HepG2 (cell line): ENCODE measurements at regions not wholly inside any gene's neighbourhood (a gene's known extent, or its start where the extent isn't known, plus 50 kb on each side); places are given as distances from the start of the nearest gene placed in this dataset.

Source experiments
- ATAC-seq: fragments of 200-7000 bp; cut with Tn5 transposase; 3 replicates; pipeline ENCODE4 v1.9.1; 2020; ENCODE audit warnings: mild to moderate bottlenecking, moderate library complexity
- BruUV-seq: library from RNA; stranded (reverse); fragments of 400-500 nt; replicated peaks from 2 replicates; lab custom pipeline; 2021; lab: Mats Ljungman, UMichigan
- CTCF ChIA-PET: fragments of 300-600 bp; formaldehyde crosslinking; extraction: SDS; loops from one replicate; lab custom pipeline; 2021; ENCODE audit warnings: low total read pairs, inconsistent platforms, low intra/inter-chr PET ratio; lab: Yijun Ruan, JAX
- POLR2A ChIA-PET: fragments of 350-600 bp; sonication (Branson Sonifier 250); formaldehyde crosslinking; loops from one replicate; lab custom pipeline; 2020; ENCODE audit warnings: antibody characterized with exemption, inconsistent platforms; lab: Yijun Ruan, JAX
- DNase-seq: peaks from one replicate; pipeline ENCODE4 v3.0.0-alpha.2; 2015; ENCODE audit warnings: low spot score
- FAIRE-seq: peaks from 3 replicates; lab custom pipeline; 2011; peaks lifted over from hg19 to GRCh38; lab: Jason Lieb, UNC
- H2AFZ ChIP-seq: one replicate; pipeline ENCODE4 v1.6.1; 2011; ENCODE audit warnings: low read length, inconsistent platforms
- H3K27ac ChIP-seq: fragments of 300-600 bp; 3 replicates; pipeline ENCODE4 v1.8.0; 2011; ENCODE audit warnings: mixed run types, mild to moderate bottlenecking, mixed read lengths, low read length, inconsistent platforms; ENCODE audit not compliant: insufficient read depth; ENCODE audit errors: extremely low read length
- H3K27me3 ChIP-seq, 2 experiments: fragments of 200-600 bp in 1 of 2; 2 replicates in 1 of 2; 3 replicates in 1 of 2; pipeline versions ENCODE4 v1.6.0 to v1.8.0; 2011; ENCODE audit warnings: low read length in 2 of 2, mild to moderate bottlenecking in 2 of 2, moderate library complexity in 2 of 2, inconsistent platforms in 1 of 2; ENCODE audit not compliant: insufficient read depth in 2 of 2, control insufficient read depth in 1 of 2
- H3K36me3 ChIP-seq, 2 experiments: fragments of 200-600 bp in 1 of 2; replicated peaks in 1 of 2; 2 replicates in 1 of 2; 3 replicates in 1 of 2; pipeline versions ENCODE4 v1.5.1 to v1.8.0; 2011; ENCODE audit warnings: low read length in 2 of 2, inconsistent platforms in 1 of 2; ENCODE audit not compliant: insufficient read depth in 2 of 2, control insufficient read depth in 1 of 2
- H3K4me1 ChIP-seq: 2 replicates; pipeline ENCODE4 v1.5.1; 2012; ENCODE audit warnings: low read length, inconsistent platforms; ENCODE audit not compliant: insufficient read depth
- H3K4me2 ChIP-seq: 2 replicates; pipeline ENCODE4 v1.6.0; 2011; ENCODE audit warnings: low read depth, low read length, inconsistent platforms
- H3K4me3 ChIP-seq, 3 experiments: fragments of 200-600 bp in 1 of 3; sonication (generic), shearing (Covaris generic) in 1 of 3; replicated peaks in 1 of 3; 2 replicates each; pipeline ENCODE4 v1.5.1; 2011 to 2016; ENCODE audit warnings: low read length in 3 of 3, inconsistent platforms in 2 of 3, low read depth in 2 of 3, mild to moderate bottlenecking in 2 of 3, control low read depth in 1 of 3, mixed read lengths in 1 of 3; ENCODE audit not compliant: insufficient read depth in 1 of 3
- H3K79me2 ChIP-seq: one replicate; pipeline ENCODE4 v1.6.1; 2011; ENCODE audit warnings: low read length, inconsistent platforms; ENCODE audit not compliant: insufficient read depth
- H3K9ac ChIP-seq: 2 replicates; pipeline ENCODE4 v1.6.0; 2011; ENCODE audit warnings: mild to moderate bottlenecking, low read depth, low read length, inconsistent platforms; ENCODE audit not compliant: insufficient read depth
- H3K9me3 ChIP-seq: 2 replicates; pipeline ENCODE4 v1.5.1; 2012; ENCODE audit warnings: mild to moderate bottlenecking, low read length
- H4K20me1 ChIP-seq: 2 replicates; pipeline ENCODE4 v1.6.0; 2011; ENCODE audit warnings: inconsistent platforms, mild to moderate bottlenecking, low read length, moderate library complexity; ENCODE audit not compliant: insufficient read depth
- AFF4 ChIP-seq: sonication (generic); formaldehyde crosslinking; IDR thresholded peaks from 2 replicates; pipeline ENCODE4 v1.4.0; 2020; ENCODE audit warnings: missing genetic modification reagents
- KLF15 ChIP-seq: sonication (generic); formaldehyde crosslinking; IDR thresholded peaks from 2 replicates; pipeline ENCODE4 v1.8.1; 2023; ENCODE audit warnings: borderline replicate concordance, mild to moderate bottlenecking, inconsistent platforms, missing genetic modification reagents, mixed read lengths
- MBD4 ChIP-seq: IDR thresholded peaks from 2 replicates; pipeline ENCODE4 v1.6.1; 2012; ENCODE audit warnings: low read length, inconsistent platforms, borderline replicate concordance
- MLLT10 ChIP-seq: sonication (generic); formaldehyde crosslinking; IDR thresholded peaks from 2 replicates; pipeline ENCODE4 v1.4.0; 2020; ENCODE audit warnings: missing genetic modification reagents
- SMARCE1 ChIP-seq: fragments of 450-650 bp; IDR thresholded peaks from 2 replicates; pipeline ENCODE4 v1.6.1; 2017; ENCODE audit warnings: borderline replicate concordance
- ZFAT ChIP-seq: sonication (generic); formaldehyde crosslinking; conservative IDR thresholded peaks from 2 replicates; pipeline ENCODE4 v1.8.1; 2023; ENCODE audit warnings: missing genetic modification reagents, inconsistent platforms
- ZFP36L1 ChIP-seq: sonication (generic); formaldehyde crosslinking; IDR thresholded peaks from 2 replicates; pipeline ENCODE4 v1.8.0; 2022; ENCODE audit warnings: mild to moderate bottlenecking, missing genetic modification reagents, moderate library complexity
- ZNF10 ChIP-seq: sonication (generic); formaldehyde crosslinking; IDR thresholded peaks from 2 replicates; pipeline ENCODE4 v1.4.0; 2020; ENCODE audit warnings: mild to moderate bottlenecking, low read depth, missing genetic modification reagents, borderline replicate concordance
- ZNF282 ChIP-seq: fragments of 450-650 bp; IDR thresholded peaks from 2 replicates; pipeline ENCODE4 v1.6.1; 2018; ENCODE audit not compliant: partially characterized antibody
- ZNF296 ChIP-seq: sonication (generic); formaldehyde crosslinking; conservative IDR thresholded peaks from 2 replicates; pipeline ENCODE4 v1.5.0; 2020; ENCODE audit warnings: mild to moderate bottlenecking, missing genetic modification reagents
- ZNF382 ChIP-seq: sonication (generic); formaldehyde crosslinking; IDR thresholded peaks from 2 replicates; pipeline ENCODE4 v1.5.0; 2020; ENCODE audit warnings: missing genetic modification reagents, mild to moderate bottlenecking, borderline replicate concordance
- ZNF484 ChIP-seq: sonication (generic); formaldehyde crosslinking; IDR thresholded peaks from 2 replicates; pipeline ENCODE4 v1.5.1; 2020; ENCODE audit warnings: mild to moderate bottlenecking, low read depth, missing genetic modification reagents, borderline replicate concordance
- WGBS: methylation state at CpG from one replicate; pipeline ENCODE4 v1.1.6; 2017; ENCODE audit warnings: low lambda C conversion rate; 5-methylcytosine and 5-hydroxymethylcytosine counted together
- in situ Hi-C: cut with HindIII; loops from 2 replicates; pipeline ENCODE4 v1.10.0; 2017; ENCODE audit warnings: low pct_unique_long_range_greater_than_20kb; ENCODE audit not compliant: extremely low pct_ligation_motif_present
- intact Hi-C: fragments of 100-400 bp; cut with micrococcal nuclease; formaldehyde crosslinking; loops from one replicate; pipeline ENCODE4 v1.10.0; 2022; ENCODE audit not compliant: unreplicated experiment
- TF ChIP-seq, protein P1 (sequence below): sonication (generic); formaldehyde crosslinking; IDR thresholded peaks from 2 replicates; pipeline ENCODE4 v1.4.0; 2020; ENCODE audit warnings: missing genetic modification reagents
- TF ChIP-seq, protein P2 (sequence below): sonication (generic); formaldehyde crosslinking; IDR thresholded peaks from 2 replicates; pipeline ENCODE4 v1.4.0; 2020; ENCODE audit warnings: missing genetic modification reagents

DNA sequence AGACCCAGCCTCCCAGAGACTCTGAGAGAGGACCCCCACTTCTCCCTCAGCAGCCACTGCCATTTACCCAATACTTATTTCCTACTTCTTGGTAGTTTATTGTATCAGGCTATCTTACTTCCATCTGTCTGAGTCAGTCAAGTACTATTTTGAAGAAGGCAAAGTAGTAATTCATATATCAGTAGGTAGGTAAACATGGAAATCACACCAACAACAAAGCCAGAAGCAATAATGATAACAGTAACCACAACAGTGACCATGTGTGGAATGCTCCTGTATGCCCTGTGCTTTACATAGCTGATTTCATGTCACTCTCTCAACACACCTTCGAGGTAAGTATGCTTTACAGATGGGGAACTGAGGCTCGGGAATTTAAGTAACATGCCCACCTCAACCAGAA, 173.0 kb downstream of the BCL11A start:
- DNase-seq (no peak), FAIRE-seq (no peak), ATAC-seq (no peak)
- in situ Hi-C loops = no loop called here
- Histone ChIP-seq H3K79me2 (no peaks in the 10 kb centered on the region), H3K9me3 (no peaks in the 10 kb centered on the region), H3K4me2 (no peak overlapping the region), H3K27me3 (no peaks in the 10 kb centered on the region; a peak in 1 of 5 replicates), H3K4me1 (no peaks in the 10 kb centered on the region), H3K4me3 (no peak overlapping the region), H4K20me1 (no peaks in the 10 kb centered on the region), H3K36me3 (no peaks in the 10 kb centered on the region), H3K9ac (no peak overlapping the region), H2AFZ (no peak overlapping the region), H3K27ac (no peak overlapping the region)
- ChIA-PET POLR2A (no interaction called here), CTCF (no interaction called here)
- 8% methylated on average over 2 of the region's 2 CpGs for WGBS
- no TSS peak for BruUV-seq
- intact Hi-C loops = no loop called here
- TF ChIP-seq, protein P1, sequence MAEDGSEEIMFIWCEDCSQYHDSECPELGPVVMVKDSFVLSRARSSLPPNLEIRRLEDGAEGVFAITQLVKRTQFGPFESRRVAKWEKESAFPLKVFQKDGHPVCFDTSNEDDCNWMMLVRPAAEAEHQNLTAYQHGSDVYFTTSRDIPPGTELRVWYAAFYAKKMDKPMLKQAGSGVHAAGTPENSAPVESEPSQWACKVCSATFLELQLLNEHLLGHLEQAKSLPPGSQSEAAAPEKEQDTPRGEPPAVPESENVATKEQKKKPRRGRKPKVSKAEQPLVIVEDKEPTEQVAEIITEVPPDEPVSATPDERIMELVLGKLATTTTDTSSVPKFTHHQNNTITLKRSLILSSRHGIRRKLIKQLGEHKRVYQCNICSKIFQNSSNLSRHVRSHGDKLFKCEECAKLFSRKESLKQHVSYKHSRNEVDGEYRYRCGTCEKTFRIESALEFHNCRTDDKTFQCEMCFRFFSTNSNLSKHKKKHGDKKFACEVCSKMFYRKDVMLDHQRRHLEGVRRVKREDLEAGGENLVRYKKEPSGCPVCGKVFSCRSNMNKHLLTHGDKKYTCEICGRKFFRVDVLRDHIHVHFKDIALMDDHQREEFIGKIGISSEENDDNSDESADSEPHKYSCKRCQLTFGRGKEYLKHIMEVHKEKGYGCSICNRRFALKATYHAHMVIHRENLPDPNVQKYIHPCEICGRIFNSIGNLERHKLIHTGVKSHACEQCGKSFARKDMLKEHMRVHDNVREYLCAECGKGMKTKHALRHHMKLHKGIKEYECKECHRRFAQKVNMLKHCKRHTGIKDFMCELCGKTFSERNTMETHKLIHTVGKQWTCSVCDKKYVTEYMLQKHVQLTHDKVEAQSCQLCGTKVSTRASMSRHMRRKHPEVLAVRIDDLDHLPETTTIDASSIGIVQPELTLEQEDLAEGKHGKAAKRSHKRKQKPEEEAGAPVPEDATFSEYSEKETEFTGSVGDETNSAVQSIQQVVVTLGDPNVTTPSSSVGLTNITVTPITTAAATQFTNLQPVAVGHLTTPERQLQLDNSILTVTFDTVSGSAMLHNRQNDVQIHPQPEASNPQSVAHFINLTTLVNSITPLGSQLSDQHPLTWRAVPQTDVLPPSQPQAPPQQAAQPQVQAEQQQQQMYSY (CRISPR knock-in tag) = no peak
- TF ChIP-seq ZFAT = no peak
- no peak for TF ChIP-seq AFF4 (CRISPR knock-in tag)
- no peak for TF ChIP-seq ZNF10
- no peak for TF ChIP-seq ZNF296 (CRISPR knock-in tag)
- no peak for TF ChIP-seq SMARCE1
- TF ChIP-seq MBD4 = no peak
- no peak for TF ChIP-seq KLF15 (CRISPR knock-in tag)
- no peak for TF ChIP-seq ZFP36L1 (CRISPR knock-in tag)
- TF ChIP-seq ZNF382 (CRISPR knock-in tag) = no peak
- no peak for TF ChIP-seq MLLT10 (CRISPR knock-in tag)
- TF ChIP-seq, protein P2, sequence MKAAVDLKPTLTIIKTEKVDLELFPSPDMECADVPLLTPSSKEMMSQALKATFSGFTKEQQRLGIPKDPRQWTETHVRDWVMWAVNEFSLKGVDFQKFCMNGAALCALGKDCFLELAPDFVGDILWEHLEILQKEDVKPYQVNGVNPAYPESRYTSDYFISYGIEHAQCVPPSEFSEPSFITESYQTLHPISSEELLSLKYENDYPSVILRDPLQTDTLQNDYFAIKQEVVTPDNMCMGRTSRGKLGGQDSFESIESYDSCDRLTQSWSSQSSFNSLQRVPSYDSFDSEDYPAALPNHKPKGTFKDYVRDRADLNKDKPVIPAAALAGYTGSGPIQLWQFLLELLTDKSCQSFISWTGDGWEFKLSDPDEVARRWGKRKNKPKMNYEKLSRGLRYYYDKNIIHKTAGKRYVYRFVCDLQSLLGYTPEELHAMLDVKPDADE = no peak
- TF ChIP-seq ZNF282 = no peak
- TF ChIP-seq ZNF484 = no peak
